Mesothelial cell of epicardium (in vitro differentiated cells): ENCODE measurements at regions not wholly inside any gene's neighbourhood (a gene's known extent, or its start where the extent isn't known, plus 50 kb on each side); places are given as distances from the start of the nearest gene placed in this dataset.

Source experiments
- DNase-seq, 2 experiments: peaks; one replicate each; pipeline ENCODE4 v3.0.0; 2021; ENCODE audit warnings: low spot score in 2 of 2; ENCODE audit not compliant: unreplicated experiment in 2 of 2
- H3K27ac Mint-ChIP-seq: 2 replicates; pipeline ENCODE4 v1.8.0; 2021; ENCODE audit warnings: mixed read lengths
- H3K27me3 Mint-ChIP-seq: 2 replicates; pipeline ENCODE4 v1.8.0; 2021; ENCODE audit warnings: low read depth, mixed read lengths
- H3K36me3 Mint-ChIP-seq: 2 replicates; pipeline ENCODE4 v1.8.0; 2021; ENCODE audit warnings: mixed read lengths
- H3K4me1 Mint-ChIP-seq: 2 replicates; pipeline ENCODE4 v1.8.0; 2021; ENCODE audit warnings: mixed read lengths
- H3K4me3 Mint-ChIP-seq: 2 replicates; pipeline ENCODE4 v1.8.0; 2021; ENCODE audit warnings: mild to moderate bottlenecking, moderate library complexity, mixed read lengths
- H3K9me3 Mint-ChIP-seq: 2 replicates; pipeline ENCODE4 v1.8.0; 2021; ENCODE audit warnings: mixed read lengths
- TF ChIP-seq, protein P1 (sequence below): fragments of 200-600 bp; sonication (generic); IDR thresholded peaks from one replicate; pipeline ENCODE4 v1.5.0; 2021; ENCODE audit warnings: antibody characterized with exemption; ENCODE audit not compliant: unreplicated experiment

DNA sequence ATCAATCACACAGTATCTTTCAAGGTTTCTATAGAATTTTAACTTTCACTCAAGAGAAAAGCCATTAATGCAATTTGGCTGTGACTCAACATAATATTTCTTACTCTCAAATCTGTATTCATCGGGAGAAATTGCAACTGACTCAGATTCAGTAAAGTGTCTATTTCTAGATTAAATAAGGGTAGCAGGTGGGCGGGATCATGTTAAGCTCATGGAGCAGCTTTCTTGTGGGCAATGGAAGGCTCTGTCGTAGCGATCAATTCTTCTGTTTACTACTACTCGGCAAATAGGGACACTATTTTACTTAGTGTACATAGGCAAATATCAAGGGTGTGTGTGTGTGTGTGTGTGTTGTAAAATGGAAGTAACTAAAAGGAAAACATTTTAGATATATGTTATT is 423.6 kb upstream of the NEGR1 start:
- Mint-ChIP-seq H3K27ac (no peak overlapping the region), H3K36me3 (no peaks in the 10 kb centered on the region), H3K27me3 (no peaks in the 10 kb centered on the region), H3K4me3 (no peak overlapping the region), H3K4me1 (no peaks in the 10 kb centered on the region), H3K9me3 (no peaks in the 10 kb centered on the region)
- TF ChIP-seq, protein P1, sequence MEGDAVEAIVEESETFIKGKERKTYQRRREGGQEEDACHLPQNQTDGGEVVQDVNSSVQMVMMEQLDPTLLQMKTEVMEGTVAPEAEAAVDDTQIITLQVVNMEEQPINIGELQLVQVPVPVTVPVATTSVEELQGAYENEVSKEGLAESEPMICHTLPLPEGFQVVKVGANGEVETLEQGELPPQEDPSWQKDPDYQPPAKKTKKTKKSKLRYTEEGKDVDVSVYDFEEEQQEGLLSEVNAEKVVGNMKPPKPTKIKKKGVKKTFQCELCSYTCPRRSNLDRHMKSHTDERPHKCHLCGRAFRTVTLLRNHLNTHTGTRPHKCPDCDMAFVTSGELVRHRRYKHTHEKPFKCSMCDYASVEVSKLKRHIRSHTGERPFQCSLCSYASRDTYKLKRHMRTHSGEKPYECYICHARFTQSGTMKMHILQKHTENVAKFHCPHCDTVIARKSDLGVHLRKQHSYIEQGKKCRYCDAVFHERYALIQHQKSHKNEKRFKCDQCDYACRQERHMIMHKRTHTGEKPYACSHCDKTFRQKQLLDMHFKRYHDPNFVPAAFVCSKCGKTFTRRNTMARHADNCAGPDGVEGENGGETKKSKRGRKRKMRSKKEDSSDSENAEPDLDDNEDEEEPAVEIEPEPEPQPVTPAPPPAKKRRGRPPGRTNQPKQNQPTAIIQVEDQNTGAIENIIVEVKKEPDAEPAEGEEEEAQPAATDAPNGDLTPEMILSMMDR, result no peak
- no peak for DNase-seq

DNA sequence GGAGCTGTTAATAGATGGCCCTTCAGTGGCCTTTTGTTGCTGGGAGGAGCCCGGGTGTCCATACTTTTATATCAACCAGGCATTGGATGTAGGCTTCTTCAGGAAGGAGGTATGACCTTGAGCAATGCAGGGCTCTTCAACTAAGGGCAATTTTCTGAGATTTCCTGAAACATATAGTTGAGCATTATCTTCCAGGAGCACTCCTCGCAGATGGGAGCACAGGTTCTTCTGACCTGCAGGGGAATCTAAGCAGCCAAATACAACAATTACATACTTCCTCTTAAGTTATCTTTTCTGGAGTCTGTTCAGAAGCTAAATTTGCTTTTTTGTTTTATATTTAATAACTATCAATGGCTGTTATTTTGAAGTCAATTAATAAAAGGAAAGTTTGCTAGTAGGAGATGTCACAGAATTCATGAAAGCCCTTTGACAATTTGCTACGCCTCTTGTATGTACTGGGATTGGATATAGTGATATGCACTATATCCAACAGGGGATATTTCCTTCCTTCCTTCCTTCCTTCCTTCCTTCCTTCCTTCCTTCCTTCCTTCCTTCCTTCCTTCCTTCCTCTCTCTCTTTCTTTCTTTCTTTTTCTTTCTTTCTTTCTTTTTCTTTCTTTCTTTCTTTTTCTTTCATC is 422.6 kb upstream of the NEGR1 start:
- Mint-ChIP-seq H3K27ac (no peak overlapping the region), H3K27me3 (no peaks in the 10 kb centered on the region), H3K4me1 (no peaks in the 10 kb centered on the region), H3K9me3 (no peaks in the 10 kb centered on the region), H3K4me3 (no peak overlapping the region), H3K36me3 (no peaks in the 10 kb centered on the region)
- DNase-seq, result no peak
- TF ChIP-seq, protein P1, result no peak

DNA sequence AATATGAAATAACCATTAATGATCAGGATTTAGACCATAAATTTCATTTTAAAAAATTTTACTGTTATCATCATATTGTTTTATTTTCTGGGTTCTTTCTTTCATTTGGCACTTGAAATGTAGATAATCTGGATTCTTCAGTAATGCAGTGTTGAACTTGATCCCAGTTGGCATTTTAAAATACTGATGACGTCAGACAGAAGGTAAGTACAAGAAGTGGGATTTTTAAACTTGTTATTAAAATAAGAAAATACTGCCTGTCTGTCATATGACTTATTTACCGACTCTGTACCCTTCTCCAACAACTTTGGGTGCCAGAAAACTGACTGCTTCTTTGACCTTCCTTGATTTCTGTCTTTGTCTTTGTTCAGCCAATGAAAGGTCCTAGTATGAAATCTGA is 415.1 kb upstream of the NEGR1 start:
- TF ChIP-seq, protein P1, result no peak
- Mint-ChIP-seq H3K27ac (no peak overlapping the region), H3K4me3 (no peak overlapping the region), H3K36me3 (no peaks in the 10 kb centered on the region), H3K4me1 (no peaks in the 10 kb centered on the region), H3K27me3 (no peaks in the 10 kb centered on the region), H3K9me3 (peaks cover 36% of the 10 kb centered on the region)
- DNase-seq, result no peak

DNA sequence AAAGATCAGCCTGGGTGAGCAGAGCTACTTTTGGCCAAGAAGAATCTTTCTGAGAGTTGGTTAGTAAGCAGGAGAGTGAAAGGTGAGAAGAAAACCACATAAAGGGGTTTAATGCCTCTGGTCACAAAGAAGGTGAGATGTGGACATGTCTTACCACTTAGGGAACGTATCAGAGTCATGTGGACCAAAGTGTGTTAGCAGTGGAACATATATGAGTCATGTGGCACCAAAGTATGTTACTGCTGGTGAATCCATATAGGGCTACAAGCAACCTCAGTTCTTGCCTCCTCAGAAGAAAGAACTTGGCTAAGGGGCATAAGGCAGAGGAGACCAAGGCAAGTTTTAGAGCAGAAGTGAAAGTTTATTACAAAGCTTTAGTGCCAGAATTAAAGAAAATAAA is 411.6 kb upstream of the NEGR1 start:
- Mint-ChIP-seq H3K27me3 (no peaks in the 10 kb centered on the region), H3K27ac (no peak overlapping the region), H3K4me1 (no peaks in the 10 kb centered on the region), H3K36me3 (no peaks in the 10 kb centered on the region), H3K4me3 (no peak overlapping the region), H3K9me3 (peaks cover 51% of the 10 kb centered on the region)
- TF ChIP-seq, protein P1, result no peak
- DNase-seq, result no peak

DNA sequence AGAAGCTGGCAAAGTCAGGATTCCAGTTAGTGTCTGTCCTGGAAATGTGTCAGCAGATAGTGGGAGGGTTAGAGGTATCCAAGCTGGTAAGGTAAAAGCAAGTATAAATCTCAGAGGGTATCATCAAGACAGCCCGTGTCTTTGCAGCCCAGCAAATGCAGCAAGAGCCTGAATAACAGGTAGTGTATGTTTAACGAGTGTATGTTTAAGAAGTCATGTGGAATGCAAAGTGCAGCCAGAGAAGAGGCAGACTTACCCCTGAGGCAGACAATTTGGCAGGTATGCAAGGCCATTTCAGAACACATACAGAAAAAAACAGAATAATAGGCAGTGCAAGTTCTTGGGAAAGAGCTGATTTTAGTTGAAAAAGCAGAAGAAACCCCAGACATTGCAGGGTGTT is 411.0 kb upstream of the NEGR1 start:
- no peaks in the 10 kb centered on the region for H3K4me1 Mint-ChIP-seq
- H3K4me3 Mint-ChIP-seq, result no peak overlapping the region
- TF ChIP-seq, protein P1, result no peak
- peaks cover 56% of the 10 kb centered on the region for H3K9me3 Mint-ChIP-seq
- H3K27ac Mint-ChIP-seq, result no peak overlapping the region
- no peaks in the 10 kb centered on the region for H3K36me3 Mint-ChIP-seq
- DNase-seq, result no peak
- H3K27me3 Mint-ChIP-seq, result no peaks in the 10 kb centered on the region

DNA sequence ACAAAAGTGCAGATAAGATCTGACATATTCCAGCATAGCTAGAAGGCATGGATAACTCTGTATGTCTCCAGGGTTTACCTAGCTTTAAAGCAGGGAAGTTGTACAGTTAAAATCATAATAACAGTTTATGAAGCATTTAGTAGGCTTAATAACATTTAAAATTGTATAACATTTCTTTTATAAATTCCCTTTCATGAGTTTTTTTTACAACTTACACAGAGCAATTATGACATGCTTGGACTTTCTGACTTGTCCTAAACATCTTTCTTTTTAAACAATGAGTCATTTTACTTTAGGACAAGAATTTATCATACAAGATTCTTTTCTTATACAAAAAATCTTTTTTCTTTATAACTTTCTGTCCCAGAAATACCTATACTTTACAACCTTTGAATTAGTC is 408.5 kb upstream of the NEGR1 start:
- Mint-ChIP-seq H3K4me3 (no peak overlapping the region), H3K9me3 (peaks cover 71% of the 10 kb centered on the region), H3K36me3 (no peaks in the 10 kb centered on the region), H3K27me3 (no peaks in the 10 kb centered on the region), H3K4me1 (no peaks in the 10 kb centered on the region), H3K27ac (no peak overlapping the region)
- TF ChIP-seq, protein P1, result no peak
- DNase-seq, result no peak
